ENCODE measurements at regions not wholly inside any gene's neighbourhood (a gene's known extent, or its start where the extent isn't known, plus 50 kb on each side); places are given as distances from the start of the nearest gene placed in this dataset.

DNA sequence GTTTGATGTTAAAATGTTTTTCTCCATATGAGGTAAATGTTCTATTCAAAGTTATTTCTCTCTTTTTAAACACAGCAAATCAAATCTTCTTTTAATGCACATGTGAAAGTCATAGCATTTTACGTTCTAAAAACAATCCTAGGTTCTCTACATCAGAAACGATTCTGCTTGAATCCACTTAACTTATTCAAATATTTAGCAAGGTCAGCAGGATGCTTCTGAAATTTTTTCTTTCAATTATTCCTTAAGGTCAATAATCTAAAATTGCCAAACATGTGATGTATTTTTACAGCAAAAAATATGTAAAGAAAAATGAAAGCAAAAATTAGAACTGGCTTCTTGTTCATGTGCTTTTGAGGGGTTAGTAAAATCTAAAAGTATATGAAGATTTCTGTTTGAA, 106.7 kb downstream of the TM2D1 start:
- TF ChIP-seq SUZ12 (IDR thresholded peaks at IDR 0.05; ENCODE audit: extremely low read depth, insufficient read depth, insufficient read length) = no peak
- TF ChIP-seq ZNF274 (IDR thresholded peaks at IDR 0.05; ENCODE audit: low read depth, low read length) = no peak
- no peak for TF ChIP-seq YY1 (IDR thresholded peaks at IDR 0.05; ENCODE audit: insufficient read depth, insufficient read length)
